ENCODE measurements at regions not wholly inside any gene's neighbourhood (a gene's known extent, or its start where the extent isn't known, plus 50 kb on each side); places are given as distances from the start of the nearest gene placed in this dataset.

- FAIRE-seq (no peak), DNase-seq (ENCODE audit: low read depth in 1 of 2, low spot score in 1 of 2) (no peak), ATAC-seq (no peak)
- H3K4me3 ChIP-seq: no peak overlapping the region
- TF ChIP-seq FOSB (CRISPR knock-in tag; IDR thresholded peaks at IDR 0.05) (no peak), REST (IDR thresholded peaks at IDR 0.05) (no peak)
- CTCF ChIA-PET: no interaction called here
- H3K9me3 ChIP-seq: no peaks in the 10 kb centered on the region
- POLR2A ChIA-PET: no interaction called here
- H3K4me1 ChIP-seq: no peaks in the 10 kb centered on the region
- no peak overlapping the region for H3K27ac ChIP-seq
- 5% methylated on average over 2 of the region's 2 CpGs for WGBS (ENCODE audit: missing lambda C conversion rate)
- H3K4me2 ChIP-seq: no peak overlapping the region
Observed at GRCh38 chr3:148307443-148307843, 390.3 kb upstream of the AGTR1 start.

GRCh38 chr3:148309390-148310035 is 388.2 kb upstream of the AGTR1 start:
- no peak overlapping the region for H3K27ac ChIP-seq
- no peaks in the 10 kb centered on the region for H3K4me1 ChIP-seq
- TF ChIP-seq, protein P1, sequence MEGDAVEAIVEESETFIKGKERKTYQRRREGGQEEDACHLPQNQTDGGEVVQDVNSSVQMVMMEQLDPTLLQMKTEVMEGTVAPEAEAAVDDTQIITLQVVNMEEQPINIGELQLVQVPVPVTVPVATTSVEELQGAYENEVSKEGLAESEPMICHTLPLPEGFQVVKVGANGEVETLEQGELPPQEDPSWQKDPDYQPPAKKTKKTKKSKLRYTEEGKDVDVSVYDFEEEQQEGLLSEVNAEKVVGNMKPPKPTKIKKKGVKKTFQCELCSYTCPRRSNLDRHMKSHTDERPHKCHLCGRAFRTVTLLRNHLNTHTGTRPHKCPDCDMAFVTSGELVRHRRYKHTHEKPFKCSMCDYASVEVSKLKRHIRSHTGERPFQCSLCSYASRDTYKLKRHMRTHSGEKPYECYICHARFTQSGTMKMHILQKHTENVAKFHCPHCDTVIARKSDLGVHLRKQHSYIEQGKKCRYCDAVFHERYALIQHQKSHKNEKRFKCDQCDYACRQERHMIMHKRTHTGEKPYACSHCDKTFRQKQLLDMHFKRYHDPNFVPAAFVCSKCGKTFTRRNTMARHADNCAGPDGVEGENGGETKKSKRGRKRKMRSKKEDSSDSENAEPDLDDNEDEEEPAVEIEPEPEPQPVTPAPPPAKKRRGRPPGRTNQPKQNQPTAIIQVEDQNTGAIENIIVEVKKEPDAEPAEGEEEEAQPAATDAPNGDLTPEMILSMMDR (IDR thresholded peaks at IDR 0.05): peak; percentile 45
- TF ChIP-seq ZC3H11A (IDR thresholded peaks at IDR 0.05) (no peak), RAD21 (conservative IDR thresholded peaks at IDR 0.05 in 1 of 2, IDR thresholded peaks at IDR 0.05 in 1 of 2) (peak; percentile 29 to 36; a peak in 3 of 5 replicates), RNF2 (IDR thresholded peaks at IDR 0.05; ENCODE audit: borderline replicate concordance, low read depth) (no peak), ZSCAN20 (CRISPR knock-in tag; IDR thresholded peaks at IDR 0.05) (no peak), SMC3 (IDR thresholded peaks at IDR 0.05) (0 out of 3 replicates have a peak, but pooled peaks have one; percentile 27), PHF8 (IDR thresholded peaks at IDR 0.05; ENCODE audit: borderline replicate concordance, low read depth) (no peak), EP300 (IDR thresholded peaks at IDR 0.05) (no peak), MYC (IDR thresholded peaks at IDR 0.05; ENCODE audit: borderline replicate concordance, low read length) (no peak), ZNF302 (CRISPR knock-in tag; IDR thresholded peaks at IDR 0.05) (no peak), RCOR1 (IDR thresholded peaks at IDR 0.05; ENCODE audit: low read depth, low read length) (no peak), NPAS2 (CRISPR knock-in tag; IDR thresholded peaks at IDR 0.05; ENCODE audit: borderline replicate concordance) (no peak), CBX8 (IDR thresholded peaks at IDR 0.05) (no peak), KDM5A (IDR thresholded peaks at IDR 0.05) (no peak), EHMT2 (IDR thresholded peaks at IDR 0.05; ENCODE audit: low read depth) (no peak)
- POLR2A ChIA-PET: no interaction called here
- CTCF ChIA-PET: interaction anchor here (0.6 to 0.9 kb wide), 3 partner anchors 12 to 637 kb away, joined by 3 to 4 read pairs (median 3); no protein-coding TSS in a partner anchor
- H3K9me3 ChIP-seq: no peaks in the 10 kb centered on the region
- no peak overlapping the region for H3K4me3 ChIP-seq
- ATAC-seq (peak in 1 of 2 experiments; percentile 75; a peak in 4 of 6 replicates), FAIRE-seq (no peak), DNase-seq (ENCODE audit: low read depth in 1 of 2, low spot score in 1 of 2) (peak; percentile 7 to 29)
- H3K4me2 ChIP-seq: no peak overlapping the region
- 25% methylated on average over 4 of the region's 4 CpGs for WGBS (ENCODE audit: missing lambda C conversion rate)

DNA sequence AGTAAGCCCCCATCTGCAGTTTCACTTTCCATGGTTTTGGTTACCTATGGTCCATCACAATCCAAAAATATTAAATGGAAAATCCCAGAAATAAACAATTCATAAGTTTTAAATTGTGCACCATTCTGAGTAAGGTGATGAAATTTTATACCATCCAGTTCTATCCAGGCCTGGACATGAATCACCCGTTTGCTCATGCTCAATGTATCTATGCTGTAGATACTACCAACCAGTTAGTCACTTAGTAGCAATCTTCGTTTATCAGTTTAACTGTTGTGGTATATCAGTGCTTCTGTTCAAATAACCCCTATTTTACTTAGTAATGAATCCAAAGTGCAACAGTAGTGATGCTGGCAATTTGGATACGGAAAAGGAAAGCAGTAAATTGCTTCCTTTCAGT is 381.9 kb upstream of the AGTR1 start:
- H3K4me2 ChIP-seq: no peak overlapping the region
- no peak for DNase-seq (ENCODE audit: low read depth in 1 of 2, low spot score in 1 of 2)
- no peak for FAIRE-seq
- CTCF ChIA-PET: no interaction called here
- no peaks in the 10 kb centered on the region for H3K9me3 ChIP-seq
- ATAC-seq: no peak
- H3K4me3 ChIP-seq: no peak overlapping the region
- H3K27ac ChIP-seq: no peak overlapping the region
- H3K4me1 ChIP-seq: no peaks in the 10 kb centered on the region
- POLR2A ChIA-PET: no interaction called here
- WGBS (ENCODE audit: missing lambda C conversion rate): 44% methylated on average over 3 of the region's 3 CpGs
- TF ChIP-seq PBX3 (IDR thresholded peaks at IDR 0.05): no peak
- no peak for TF ChIP-seq MAZ (IDR thresholded peaks at IDR 0.05; ENCODE audit: borderline replicate concordance, low read depth, low read length)
- no peak for TF ChIP-seq RAD21 (conservative IDR thresholded peaks at IDR 0.05 in 1 of 2, IDR thresholded peaks at IDR 0.05 in 1 of 2)
- no peak for TF ChIP-seq TP53 (CRISPR knock-in tag; IDR thresholded peaks at IDR 0.05)
- TF ChIP-seq, protein P2, sequence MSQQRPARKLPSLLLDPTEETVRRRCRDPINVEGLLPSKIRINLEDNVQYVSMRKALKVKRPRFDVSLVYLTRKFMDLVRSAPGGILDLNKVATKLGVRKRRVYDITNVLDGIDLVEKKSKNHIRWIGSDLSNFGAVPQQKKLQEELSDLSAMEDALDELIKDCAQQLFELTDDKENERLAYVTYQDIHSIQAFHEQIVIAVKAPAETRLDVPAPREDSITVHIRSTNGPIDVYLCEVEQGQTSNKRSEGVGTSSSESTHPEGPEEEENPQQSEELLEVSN (IDR thresholded peaks at IDR 0.05; ENCODE audit: borderline replicate concordance, low read depth): no peak
- TF ChIP-seq EHF (CRISPR knock-in tag; IDR thresholded peaks at IDR 0.05): no peak
- TF ChIP-seq ZNF302 (CRISPR knock-in tag; IDR thresholded peaks at IDR 0.05): no peak
- no peak for TF ChIP-seq FOXS1 (CRISPR knock-in tag; IDR thresholded peaks at IDR 0.05)
- TF ChIP-seq, protein P3, sequence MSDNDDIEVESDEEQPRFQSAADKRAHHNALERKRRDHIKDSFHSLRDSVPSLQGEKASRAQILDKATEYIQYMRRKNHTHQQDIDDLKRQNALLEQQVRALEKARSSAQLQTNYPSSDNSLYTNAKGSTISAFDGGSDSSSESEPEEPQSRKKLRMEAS (IDR thresholded peaks at IDR 0.05): no peak
